GM21423 (cell line): ENCODE measurements at regions not wholly inside any gene's neighbourhood (a gene's known extent, or its start where the extent isn't known, plus 50 kb on each side); places are given as distances from the start of the nearest gene placed in this dataset.
"Not testable (repeated sequence)": the region's sequence is repeated elsewhere in the genome, so short reads cannot be mapped to it uniquely, and the experiment has no call there.

Source experiments
- ATAC-seq: cut with Tn5 transposase; IDR thresholded peaks from one replicate; pipeline ENCODE4 v1.9.1; 2021; ENCODE audit warnings: mild to moderate bottlenecking, moderate library complexity; ENCODE audit not compliant: unreplicated experiment

DNA sequence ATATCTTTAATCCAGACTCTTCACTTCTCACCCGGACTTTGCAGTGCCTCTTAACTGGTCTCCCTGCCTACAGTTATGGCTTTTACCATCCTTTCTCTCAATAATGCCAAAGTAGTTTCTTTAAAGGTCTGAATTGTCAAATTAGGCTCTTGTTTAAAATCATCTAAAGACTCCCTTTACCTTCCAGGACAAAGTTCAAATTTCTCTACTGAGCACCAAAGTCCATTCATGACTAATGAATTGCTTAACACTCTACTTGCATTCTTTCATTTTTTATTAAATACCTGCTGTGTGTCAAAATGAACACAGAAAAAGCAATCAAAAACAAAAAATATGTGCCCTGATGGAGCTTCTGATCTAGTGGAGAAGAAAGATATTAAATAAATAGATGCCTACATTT lies 472.4 kb upstream of the UBE2E2 start:
- no peak for ATAC-seq

DNA sequence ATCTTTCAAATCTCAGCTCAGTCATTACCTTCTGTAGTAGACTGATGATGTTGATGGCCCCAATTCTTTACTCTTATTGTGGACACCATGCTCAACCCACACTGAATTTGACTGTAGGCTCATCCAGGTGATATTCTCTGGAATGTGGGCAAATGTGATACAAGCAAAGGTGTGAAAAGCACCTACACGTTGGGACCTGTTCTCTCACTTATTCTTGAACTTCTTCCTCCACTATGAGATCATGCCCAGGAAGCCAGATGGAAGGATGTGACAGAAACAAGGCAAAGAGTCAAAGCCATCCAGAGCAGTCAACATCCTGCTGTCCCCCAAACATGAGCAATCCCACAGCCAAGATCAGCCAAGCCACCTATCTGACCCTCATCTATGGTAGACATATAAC lies 471.2 kb upstream of the UBE2E2 start:
- ATAC-seq, result no peak

DNA sequence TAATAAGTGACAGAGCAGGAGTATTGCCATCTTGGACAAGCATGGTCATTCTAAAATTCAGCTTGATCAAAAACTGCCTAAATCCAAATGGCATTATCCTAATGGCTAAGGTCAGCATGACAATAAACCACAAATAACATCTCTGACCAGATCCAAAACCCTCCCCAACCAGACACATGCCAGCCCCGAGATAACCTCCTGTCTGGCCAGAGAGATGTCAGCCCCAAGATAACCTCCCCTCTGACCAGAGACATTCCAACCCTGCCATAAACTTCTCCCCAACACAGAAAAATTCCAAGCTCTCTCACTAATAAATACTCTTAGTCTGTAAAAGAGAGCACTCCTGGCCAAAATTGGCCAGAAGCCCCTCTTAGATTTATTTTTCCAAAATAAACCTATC lies 470.5 kb upstream of the UBE2E2 start:
- no peak for ATAC-seq

DNA sequence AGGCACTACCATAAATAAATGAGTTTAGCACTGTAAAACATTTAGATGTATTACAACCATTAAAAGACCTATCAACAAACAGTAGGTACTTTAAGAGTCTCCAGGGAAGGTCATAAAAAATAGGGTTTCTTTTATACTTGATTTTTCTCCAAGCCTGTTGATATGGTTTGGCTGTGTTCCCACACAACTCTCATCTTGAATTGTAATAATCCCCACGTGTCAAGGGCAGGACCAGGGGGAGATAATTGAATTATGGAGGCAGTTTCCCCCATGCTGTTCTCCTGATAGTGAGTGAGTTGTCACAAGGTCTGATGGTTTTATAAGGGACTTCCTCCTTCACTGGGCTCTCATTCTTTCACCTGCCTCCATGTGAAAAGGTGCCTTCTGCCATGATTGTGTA lies 468.9 kb upstream of the UBE2E2 start:
- ATAC-seq, result no peak

DNA sequence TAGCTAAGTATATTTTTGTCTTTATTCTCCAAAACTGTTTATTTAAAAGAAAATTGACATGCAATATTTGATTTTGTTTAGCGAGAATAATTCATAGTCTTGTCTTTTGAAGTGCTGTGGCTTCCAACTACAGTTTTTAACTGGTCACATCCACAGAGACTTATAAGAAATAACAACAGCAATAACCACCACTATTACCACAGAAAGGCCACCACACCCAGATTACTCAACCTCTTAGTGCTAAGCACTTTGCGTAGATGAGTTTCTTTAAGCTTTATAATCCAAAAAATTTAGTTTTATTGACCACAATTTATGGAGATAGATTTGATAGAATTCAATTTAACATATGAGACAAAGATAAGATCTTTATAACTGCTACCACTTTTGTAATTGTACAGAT lies 468.4 kb upstream of the UBE2E2 start:
- ATAC-seq, result no peak

DNA sequence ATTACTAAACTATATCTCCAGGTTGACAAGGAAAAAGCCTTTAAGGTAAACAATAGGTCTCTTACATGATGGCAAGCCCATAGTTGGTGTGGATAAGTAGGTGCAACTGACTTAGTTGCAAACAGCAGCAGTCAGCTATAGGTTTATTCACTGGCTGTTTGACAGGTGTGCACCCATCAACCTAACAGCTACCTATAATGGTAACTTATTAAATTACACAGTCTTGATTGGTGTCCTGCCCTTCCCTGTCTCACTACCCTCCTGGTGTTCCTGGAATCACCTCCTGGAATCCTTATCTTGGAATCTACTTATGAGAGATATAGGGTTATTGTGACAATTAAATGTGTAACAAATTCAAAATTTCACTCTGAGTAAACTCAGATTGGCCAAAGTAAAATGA lies 467.8 kb upstream of the UBE2E2 start:
- no peak for ATAC-seq

DNA sequence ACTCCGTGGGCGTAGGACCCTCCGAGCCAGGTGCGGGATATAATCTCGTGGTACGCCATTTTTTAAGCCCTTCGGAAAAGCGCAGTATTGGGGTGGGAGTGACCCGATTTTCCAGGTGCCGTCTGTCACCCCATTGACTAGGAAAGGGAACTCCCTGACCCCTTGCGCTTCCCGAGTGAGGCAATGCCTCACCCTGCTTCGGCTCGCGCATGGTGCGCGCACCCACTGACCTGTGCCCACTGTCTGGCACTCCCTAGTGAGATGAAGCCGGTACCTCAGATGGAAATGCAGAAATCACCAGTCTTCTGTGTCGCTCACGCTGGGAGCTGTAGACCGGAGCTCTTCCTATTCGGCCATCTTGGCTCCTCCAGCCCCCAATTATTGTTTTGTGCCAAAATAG lies 459.7 kb upstream of the UBE2E2 start:
- not testable (repeated sequence) for ATAC-seq

DNA sequence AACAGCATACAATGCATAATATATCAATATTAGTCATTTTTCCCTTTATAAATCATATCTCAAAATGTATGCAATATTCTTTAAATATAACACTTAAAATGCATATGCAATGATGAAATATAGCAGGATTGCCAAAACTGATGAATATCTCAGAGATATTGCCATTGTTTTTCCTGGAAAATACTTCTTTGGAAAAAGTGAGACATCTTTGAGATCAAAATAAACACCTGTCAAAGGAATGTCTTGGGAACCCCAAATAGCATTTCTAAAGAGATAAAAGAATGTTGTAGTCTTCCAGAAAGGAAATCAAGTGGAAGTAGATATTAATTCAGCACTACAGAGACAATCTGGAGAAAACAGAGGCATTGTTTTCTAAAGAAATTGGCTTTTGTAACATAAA lies 457.8 kb upstream of the UBE2E2 start:
- ATAC-seq, result no peak

DNA sequence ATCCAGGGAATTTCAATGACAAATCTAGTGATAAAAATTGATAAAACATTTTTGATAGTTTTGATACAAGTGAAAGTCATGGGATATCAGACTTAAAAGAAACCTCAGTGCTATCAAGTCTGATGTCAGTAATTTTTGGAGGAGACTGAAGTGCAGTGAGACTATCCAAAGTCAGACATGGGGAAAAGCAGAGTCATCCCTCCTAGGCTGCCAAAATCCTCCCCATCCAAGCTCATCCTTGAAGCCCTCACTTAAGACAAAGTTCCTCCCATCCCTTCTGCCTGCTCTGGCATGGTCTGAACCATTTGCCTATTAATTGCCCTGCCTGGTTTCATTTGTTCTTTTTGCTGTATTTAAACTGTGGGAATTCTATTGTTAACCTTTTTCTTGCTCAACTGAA lies 456.9 kb upstream of the UBE2E2 start:
- ATAC-seq, result no peak

DNA sequence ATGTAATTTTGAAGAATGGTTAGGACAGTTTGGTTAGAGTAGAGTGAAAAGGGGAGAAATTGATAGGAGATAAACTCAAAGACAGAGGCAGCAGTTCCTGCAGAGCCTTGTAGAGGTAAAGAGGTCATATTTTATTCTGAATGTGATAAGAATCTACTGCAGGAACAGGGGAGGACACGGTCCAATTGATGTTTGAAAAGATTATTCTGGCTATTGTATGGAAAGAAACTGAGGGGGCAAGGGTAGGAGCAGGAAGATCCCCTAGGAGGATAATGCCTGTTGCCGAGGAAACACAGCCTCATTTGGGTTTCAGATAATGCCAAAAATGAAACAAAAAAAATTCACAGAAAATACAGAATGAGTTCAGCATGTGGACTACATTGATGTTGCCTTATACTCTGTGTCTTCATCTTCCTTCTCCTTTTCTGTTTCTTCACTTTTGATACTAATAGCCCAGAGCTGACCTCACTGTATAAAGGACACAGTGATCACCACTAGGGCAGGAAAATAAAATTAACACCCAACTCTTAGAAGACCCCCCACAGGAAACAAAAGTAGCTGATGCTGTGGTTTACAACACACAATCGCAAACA lies 454.6 kb upstream of the UBE2E2 start:
- ATAC-seq, result no peak

DNA sequence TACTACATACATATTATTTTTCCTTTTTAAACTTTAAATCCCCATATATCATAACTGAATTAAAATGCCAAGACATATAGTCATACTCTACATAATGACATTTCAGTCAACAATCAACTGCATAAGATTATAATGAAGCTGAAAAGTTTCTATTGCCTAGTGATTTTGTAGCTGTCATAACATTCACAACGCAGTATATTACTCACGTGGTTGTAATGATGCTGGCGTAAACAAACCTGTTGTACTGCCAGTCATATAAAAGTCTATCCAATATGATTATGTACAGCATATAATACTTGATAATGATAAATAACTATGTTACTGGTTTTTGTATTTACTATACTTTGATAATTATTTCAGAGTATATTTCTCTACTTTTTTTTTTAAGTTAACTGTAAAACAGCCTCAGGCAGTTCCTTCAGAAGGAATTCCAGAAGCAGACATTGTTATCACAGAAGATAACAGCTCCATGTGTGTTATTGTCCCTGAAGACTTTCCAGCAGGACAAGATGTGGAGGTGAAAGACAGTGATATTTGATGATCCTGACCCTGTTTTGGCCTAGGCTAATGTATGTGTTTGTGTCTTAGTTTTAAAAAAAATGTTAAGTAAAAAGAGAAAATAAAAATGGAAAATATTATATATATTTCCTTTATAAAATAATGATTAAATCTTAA lies 443.4 kb upstream of the UBE2E2 start:
- no peak for ATAC-seq

DNA sequence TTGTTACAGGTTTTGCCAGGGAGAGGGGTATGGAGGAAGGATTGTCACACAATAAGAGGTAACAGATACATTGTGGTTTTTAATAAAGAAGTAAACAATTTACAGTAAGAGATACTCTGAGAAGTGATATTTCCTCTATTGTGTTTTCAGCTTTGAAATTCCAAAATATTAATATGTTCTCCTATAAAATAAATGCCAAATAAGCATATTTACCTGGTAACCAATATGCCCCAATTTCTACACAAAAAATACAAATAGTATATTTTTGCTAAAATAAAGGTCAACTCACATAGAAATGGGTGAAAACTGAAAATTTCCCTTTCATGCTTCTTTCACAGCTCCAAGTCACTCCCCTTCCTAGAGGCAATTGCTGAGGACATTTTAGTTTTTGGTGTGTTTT lies 437.4 kb upstream of the UBE2E2 start:
- ATAC-seq, result no peak

DNA sequence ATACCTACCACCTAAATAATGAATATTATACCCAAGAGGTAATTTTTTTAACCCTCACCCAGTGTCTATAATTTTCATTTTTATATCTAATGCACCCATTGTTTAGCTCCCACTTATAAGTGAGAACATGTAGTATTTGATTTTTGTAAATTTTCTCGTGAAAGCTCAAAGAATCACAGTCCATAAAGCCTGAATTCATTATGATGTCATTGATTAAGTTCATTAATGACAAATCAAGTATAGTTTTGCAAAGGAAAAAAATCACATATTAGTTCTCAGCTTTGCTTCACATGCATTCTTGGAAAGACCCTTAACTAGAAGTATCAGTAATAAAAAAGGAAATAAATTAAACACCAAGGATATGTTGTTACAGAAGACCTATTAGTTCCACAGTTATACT lies 425.3 kb upstream of the UBE2E2 start:
- no peak for ATAC-seq

DNA sequence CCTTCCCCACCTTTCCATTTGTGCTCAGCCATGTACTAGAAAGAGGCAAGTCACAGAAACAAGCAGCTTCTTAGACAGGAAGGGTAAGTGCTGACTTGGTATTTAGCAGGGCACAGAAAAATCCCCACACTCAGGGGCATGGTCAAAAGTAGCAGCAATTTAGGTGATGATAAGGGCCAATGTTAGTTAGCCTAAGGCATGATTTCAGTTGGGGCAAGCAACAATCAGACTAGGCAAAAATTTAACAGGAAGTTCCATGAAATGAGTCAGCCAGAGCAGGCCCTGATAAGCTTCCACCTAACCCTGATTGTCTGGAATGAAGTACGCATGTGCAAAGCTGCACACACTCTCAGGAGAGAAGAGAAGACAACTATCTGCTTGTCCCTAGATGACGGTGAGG lies 423.4 kb upstream of the UBE2E2 start:
- no peak for ATAC-seq

DNA sequence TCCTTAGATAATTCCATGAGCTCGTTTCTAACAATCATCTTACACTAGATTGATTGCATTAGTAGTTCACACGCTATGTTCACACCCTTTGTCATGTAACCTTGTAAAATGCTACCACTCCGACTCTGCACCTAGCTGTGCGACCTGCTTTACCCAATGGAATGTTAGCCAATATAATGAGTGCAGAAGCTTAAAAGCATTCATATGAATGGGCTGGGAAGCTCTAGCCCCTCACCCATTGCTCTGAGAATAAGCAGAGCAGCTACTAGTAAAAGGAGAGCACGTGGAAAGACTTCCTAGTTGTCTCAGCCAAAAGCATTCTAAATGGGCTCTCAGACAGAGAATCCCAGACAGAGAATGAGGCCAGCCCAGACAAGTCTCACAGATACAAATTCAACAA lies 410.6 kb upstream of the UBE2E2 start:
- no peak for ATAC-seq

DNA sequence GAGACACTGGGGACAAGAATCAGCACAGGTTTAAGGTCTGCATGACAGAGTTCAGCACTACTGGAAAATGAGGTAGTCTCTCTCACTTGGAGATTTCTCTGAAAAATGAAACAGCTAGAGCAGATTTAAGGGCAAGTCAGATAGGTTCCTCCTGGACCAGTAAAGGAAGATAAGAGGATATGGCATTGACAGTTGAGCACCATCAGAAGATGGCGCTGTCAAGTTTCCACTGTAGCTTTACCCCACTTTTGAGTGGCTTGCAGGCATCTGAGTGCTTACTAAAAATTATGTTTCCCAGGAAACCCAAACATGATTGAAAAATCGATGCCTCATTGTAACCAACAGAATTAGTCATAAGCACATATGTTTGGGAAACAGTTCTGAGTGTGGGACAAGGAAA lies 407.2 kb upstream of the UBE2E2 start:
- no peak for ATAC-seq

DNA sequence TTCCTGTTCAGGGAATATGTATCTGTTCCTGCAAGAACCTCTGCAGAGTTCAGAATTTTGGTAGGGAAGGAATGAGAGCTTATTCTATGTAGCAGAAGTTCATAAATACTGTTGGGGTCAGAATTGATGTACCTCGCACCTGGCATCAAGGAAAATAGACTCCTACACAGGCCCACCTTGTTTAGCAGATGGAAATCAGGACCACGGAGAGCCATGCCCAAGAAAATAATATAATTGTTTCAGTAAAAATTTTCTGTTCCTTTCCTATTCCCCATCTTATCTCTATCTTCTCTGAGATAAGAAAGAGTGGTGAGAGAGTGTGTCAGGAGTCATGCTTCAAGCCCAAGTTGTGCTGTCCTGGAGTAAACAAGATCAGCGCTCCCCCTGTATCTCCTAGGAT lies 404.7 kb upstream of the UBE2E2 start:
- ATAC-seq, result no peak

DNA sequence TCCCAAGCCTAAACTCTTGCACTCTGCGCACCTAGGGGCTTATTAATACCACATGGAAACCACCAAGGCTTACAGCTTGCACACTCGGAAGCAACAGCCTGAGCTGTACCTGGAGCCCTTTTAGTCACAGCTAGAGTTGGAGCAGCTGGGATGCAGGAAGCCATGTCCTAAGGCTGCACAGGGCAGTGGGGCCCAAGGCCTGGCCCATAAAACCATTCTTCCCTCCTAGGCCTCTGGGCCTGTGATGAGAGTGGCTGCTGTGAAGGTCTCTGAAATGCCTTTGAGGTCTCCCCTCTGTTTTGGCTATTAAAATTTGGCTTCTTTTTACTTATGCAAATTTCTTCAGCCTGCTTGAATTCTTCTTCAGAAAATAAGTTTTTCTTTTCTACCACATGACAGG lies 383.9 kb upstream of the UBE2E2 start:
- ATAC-seq, result no peak

DNA sequence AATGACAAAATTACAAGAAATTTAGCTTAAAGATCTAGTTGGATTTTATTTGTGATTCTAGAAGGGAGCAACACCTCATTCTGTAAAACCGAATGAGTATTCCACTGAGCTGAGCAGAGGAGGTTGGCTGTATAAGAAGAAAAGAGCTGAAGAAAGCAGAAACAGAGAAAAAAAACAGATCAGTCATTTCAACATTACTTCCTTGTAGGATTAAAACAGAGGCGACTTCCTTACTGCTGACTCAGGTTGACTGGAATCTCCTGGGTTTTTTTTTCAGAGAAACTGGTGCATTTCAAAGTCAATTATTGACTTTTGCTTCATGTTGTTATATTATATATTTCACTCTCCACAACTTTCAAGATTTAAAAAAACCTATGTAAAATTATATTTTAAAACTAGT lies 368.1 kb upstream of the UBE2E2 start:
- ATAC-seq, result no peak

DNA sequence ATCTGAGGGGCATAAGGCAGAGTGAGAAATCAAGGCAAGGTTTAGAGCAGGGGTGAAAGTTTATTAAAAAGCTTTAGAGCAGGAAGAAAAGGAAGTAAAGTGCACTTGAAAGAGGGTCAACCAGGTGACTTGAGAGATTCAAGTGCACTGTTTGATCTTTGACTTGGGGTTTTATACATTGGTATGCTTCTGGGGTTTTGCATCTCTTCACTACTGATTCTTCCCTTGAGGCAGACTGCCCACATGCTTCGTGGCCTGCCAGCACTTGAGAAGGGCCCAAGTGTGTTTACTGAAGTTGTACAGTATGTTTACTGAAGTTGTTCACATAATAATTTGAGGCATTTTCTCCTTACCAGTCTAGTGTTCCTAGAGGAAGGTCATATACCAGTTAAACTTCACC lies 367.0 kb upstream of the UBE2E2 start:
- no peak for ATAC-seq

DNA sequence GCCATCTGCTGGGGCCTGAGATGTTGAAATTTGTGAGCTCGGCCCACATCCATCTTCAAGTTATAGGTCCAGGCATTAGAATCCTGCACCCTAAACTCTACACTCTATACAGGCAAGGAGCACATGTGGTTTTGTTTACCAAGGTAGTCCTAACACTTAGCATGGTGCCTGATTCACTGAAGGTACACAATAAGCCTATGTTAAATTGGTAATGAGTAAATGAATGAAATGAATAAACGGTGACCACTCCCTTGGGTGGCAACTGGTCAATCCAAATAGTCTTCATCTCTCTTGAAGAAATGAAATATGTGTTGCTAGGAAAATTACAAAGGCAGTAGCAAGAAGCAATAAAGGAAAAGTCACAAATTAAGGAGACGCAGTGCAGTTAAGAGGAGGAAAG lies 359.3 kb upstream of the UBE2E2 start:
- no peak for ATAC-seq

DNA sequence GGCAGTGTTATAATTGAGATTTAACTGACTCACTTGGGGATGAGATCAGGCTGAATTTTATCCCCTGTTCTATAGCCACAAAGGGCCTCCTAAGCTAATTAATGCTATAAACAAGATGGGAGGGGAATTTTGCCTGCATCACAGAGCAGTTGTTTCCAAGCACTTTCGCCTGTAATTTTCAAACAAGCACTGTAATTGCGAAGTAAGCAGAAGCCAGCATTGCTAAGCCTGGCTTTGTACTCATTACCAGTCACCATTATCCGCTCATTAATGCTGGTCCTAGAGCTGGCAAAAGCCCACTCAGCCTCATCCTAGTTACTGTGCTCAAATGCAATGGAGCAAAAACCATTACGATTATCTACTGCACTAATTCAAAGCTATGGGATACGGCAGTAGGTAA lies 356.6 kb upstream of the UBE2E2 start:
- no peak for ATAC-seq

DNA sequence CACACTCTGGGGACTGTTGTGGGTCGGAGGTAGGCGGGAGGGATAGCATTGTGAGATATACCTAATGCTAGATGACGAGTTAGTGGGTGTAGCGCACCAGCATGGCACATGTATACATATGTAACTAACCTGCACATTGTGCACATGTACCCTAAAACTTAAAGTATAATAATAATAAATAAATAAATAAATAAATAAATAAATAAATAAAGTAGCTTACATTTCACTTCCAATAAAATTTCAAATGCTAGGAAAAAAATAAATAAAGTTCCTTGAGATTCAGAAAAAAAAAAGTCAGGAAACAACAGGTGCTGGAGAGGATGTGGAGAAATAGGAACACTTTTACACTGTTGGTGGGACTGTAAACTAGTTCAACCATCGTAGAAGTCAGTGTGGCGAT lies 353.5 kb upstream of the UBE2E2 start:
- ATAC-seq, result not testable (repeated sequence)
